Loucy (cell line): ENCODE measurements at regions not wholly inside any gene's neighbourhood (a gene's known extent, or its start where the extent isn't known, plus 50 kb on each side); places are given as distances from the start of the nearest gene placed in this dataset.

Source experiments
- CTCF ChIP-seq: fragments of 200-600 bp; sonication (generic); conservative IDR thresholded peaks from 2 replicates; pipeline ENCODE4 v1.5.1; 2014; ENCODE audit warnings: mild to moderate bottlenecking, antibody characterized with exemption, low read length
- EZH2phosphoT487 ChIP-seq: fragments of 200-600 bp; IDR thresholded peaks from 2 replicates; pipeline ENCODE4 v1.6.1; 2018; ENCODE audit warnings: antibody characterized with exemption, mild to moderate bottlenecking, moderate library complexity, borderline replicate concordance

GRCh38 chr6:41464019-41464418 lies 82.2 kb upstream of the FOXP4 start:
- no peak for TF ChIP-seq CTCF
- no peak for TF ChIP-seq EZH2phosphoT487
